Liver (tissue), 3 donors: ENCODE measurements at regions not wholly inside any gene's neighbourhood (a gene's known extent, or its start where the extent isn't known, plus 50 kb on each side); places are given as distances from the start of the nearest gene placed in this dataset.

Experiments used
- ATF3 ChIP-seq: IDR thresholded peaks from 2 replicates; pipeline ENCODE4 v1.6.1; 2016; ENCODE audit warnings: antibody characterized with exemption
- CTCF ChIP-seq: fragments of 150-350 bp; IDR thresholded peaks from 2 replicates; pipeline ENCODE4 v1.5.1; 2017; ENCODE audit warnings: improper control_type of control experiment, low read depth, low read length; ENCODE audit not compliant: missing input control
- EGR1 ChIP-seq, 2 donors: IDR thresholded peaks; 2 replicates each; pipeline ENCODE4 v1.6.1; 2016 to 2018; ENCODE audit warnings: antibody characterized with exemption in 2 of 2, low read depth in 2 of 2
- MAX ChIP-seq: IDR thresholded peaks from 2 replicates; pipeline ENCODE4 v1.6.1; 2016; ENCODE audit warnings: antibody characterized with exemption
- RAD21 ChIP-seq, 2 donors: IDR thresholded peaks; 2 replicates each; pipeline ENCODE4 v1.6.1; 2016; ENCODE audit warnings: antibody characterized with exemption in 2 of 2, mild to moderate bottlenecking in 2 of 2
- RXRA ChIP-seq, 2 donors: IDR thresholded peaks; 2 replicates each; pipeline ENCODE4 v1.6.1; 2017 to 2018; ENCODE audit warnings: antibody characterized with exemption in 2 of 2, mild to moderate bottlenecking in 1 of 2
- TAF1 ChIP-seq: conservative IDR thresholded peaks from 2 replicates; pipeline ENCODE4 v1.6.1; 2016; ENCODE audit warnings: antibody characterized with exemption, mild to moderate bottlenecking
- YY1 ChIP-seq: IDR thresholded peaks from 2 replicates; pipeline ENCODE4 v1.6.1; 2016; ENCODE audit warnings: antibody characterized with exemption, mild to moderate bottlenecking
- ZBTB33 ChIP-seq: IDR thresholded peaks from 2 replicates; pipeline ENCODE4 v1.6.1; 2016; ENCODE audit warnings: antibody characterized with exemption
- donor health status: healthy.
- donor health status: healthy.

- TF ChIP-seq CTCF (no peak), ATF3 (no peak), MAX (no peak), RXRA (IDR thresholded peaks at IDR 0.05) (no peak), TAF1 (no peak), EGR1 (IDR thresholded peaks at IDR 0.05; ENCODE audit: low read depth in 2 of 2) (no peak), ZBTB33 (no peak), YY1 (no peak), RAD21 (IDR thresholded peaks at IDR 0.05) (no peak)
These were observed 501.6 kb downstream of the VRK1 start for GRCh38 chr14:97298736-97299135.
